Panc1 (cell line): ENCODE measurements at regions not wholly inside any gene's neighbourhood (a gene's known extent, or its start where the extent isn't known, plus 50 kb on each side); places are given as distances from the start of the nearest gene placed in this dataset.

Source experiments
- POLR2AphosphoS5 ChIP-seq: IDR thresholded peaks from 2 replicates; pipeline ENCODE4 v1.6.1; 2012; ENCODE audit warnings: mild to moderate bottlenecking, low read depth, low read length, moderate library complexity
- TF ChIP-seq, protein P1 (sequence below): fragments of 450-650 bp; IDR thresholded peaks from 2 replicates; pipeline ENCODE4 v1.5.1; 2017; ENCODE audit warnings: mild to moderate bottlenecking

DNA sequence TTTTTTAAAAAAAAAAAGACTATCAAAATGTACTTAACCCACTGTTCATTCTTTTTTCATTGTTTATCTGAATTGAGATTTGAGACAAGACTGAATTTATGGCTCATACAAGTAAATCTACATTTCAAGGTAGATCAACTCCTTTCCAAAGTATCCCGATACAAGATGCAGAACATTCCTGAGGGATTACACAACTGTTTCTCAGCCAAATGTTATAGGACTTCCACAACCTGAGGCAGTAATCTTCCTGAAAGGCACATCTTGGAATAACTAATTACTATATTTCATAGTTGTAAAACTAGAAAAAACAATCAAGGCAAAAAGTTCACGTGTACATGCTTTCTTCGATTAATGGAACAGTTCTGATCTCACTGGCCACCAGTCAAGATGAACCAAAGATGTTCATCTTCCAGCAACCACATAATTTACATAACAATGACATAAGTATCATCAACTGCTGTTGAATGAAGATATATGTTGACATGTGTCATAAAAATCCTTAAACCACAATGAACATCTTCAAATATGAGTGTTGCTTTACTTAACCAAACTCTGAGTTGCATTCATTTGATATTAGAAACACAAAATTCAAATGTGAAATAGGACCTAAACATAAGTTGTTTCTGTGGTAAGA, 225.2 kb upstream of the DKK2 start:
- TF ChIP-seq, protein P1, sequence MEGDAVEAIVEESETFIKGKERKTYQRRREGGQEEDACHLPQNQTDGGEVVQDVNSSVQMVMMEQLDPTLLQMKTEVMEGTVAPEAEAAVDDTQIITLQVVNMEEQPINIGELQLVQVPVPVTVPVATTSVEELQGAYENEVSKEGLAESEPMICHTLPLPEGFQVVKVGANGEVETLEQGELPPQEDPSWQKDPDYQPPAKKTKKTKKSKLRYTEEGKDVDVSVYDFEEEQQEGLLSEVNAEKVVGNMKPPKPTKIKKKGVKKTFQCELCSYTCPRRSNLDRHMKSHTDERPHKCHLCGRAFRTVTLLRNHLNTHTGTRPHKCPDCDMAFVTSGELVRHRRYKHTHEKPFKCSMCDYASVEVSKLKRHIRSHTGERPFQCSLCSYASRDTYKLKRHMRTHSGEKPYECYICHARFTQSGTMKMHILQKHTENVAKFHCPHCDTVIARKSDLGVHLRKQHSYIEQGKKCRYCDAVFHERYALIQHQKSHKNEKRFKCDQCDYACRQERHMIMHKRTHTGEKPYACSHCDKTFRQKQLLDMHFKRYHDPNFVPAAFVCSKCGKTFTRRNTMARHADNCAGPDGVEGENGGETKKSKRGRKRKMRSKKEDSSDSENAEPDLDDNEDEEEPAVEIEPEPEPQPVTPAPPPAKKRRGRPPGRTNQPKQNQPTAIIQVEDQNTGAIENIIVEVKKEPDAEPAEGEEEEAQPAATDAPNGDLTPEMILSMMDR: no peak
- TF ChIP-seq POLR2AphosphoS5: no peak
